ENCODE measurements at regions not wholly inside any gene's neighbourhood (a gene's known extent, or its start where the extent isn't known, plus 50 kb on each side); places are given as distances from the start of the nearest gene placed in this dataset.

- Histone ChIP-seq H3K4me3 (ENCODE audit: low read depth, low read length) (no peak overlapping the region), H3K9me3 (ENCODE audit: control insufficient read depth, insufficient read depth, low read depth, low read length) (no peaks in the 10 kb centered on the region), H3K27ac (ENCODE audit: extremely low read depth, low read depth, low read length) (no peak overlapping the region), H3K36me3 (ENCODE audit: control insufficient read depth in 2 of 2, insufficient read depth in 1 of 2, low read length in 2 of 2) (no peaks in the 10 kb centered on the region), H3K4me1 (ENCODE audit: control insufficient read depth, insufficient read depth, low read length) (no peaks in the 10 kb centered on the region)
- TF ChIP-seq ZNF19 (tag by site-specific recombination; IDR thresholded peaks at IDR 0.05; ENCODE audit: low read depth) (no peak), OSR2 (tag by site-specific recombination; IDR thresholded peaks at IDR 0.05) (no peak), ZSCAN4 (tag by site-specific recombination; IDR thresholded peaks at IDR 0.05) (no peak), ZNF843 (tag by site-specific recombination; IDR thresholded peaks at IDR 0.05) (no peak), PRDM1 (tag by site-specific recombination; IDR thresholded peaks at IDR 0.05) (no peak), ZNF768 (tag by site-specific recombination; IDR thresholded peaks at IDR 0.05) (no peak), KLF1 (tag by site-specific recombination; IDR thresholded peaks at IDR 0.05) (no peak), ZNF423 (tag by site-specific recombination; IDR thresholded peaks at IDR 0.05) (no peak), ZNF121 (tag by site-specific recombination; IDR thresholded peaks at IDR 0.05) (no peak), ZNF133 (tag by site-specific recombination; IDR thresholded peaks at IDR 0.05) (no peak), ZNF155 (tag by site-specific recombination; IDR thresholded peaks at IDR 0.05) (no peak), ZNF521 (tag by site-specific recombination; IDR thresholded peaks at IDR 0.05) (no peak), ZNF513 (tag by site-specific recombination; IDR thresholded peaks at IDR 0.05) (0 out of 2 replicates have a peak, but pooled peaks have one; percentile 7), ZNF654 (tag by site-specific recombination; IDR thresholded peaks at IDR 0.05; ENCODE audit: low read depth) (peak; percentile 86), ZNF660 (tag by site-specific recombination; IDR thresholded peaks at IDR 0.05) (peak; percentile 45; the same call in 1 of the 2 replicates), SP2 (tag by site-specific recombination; IDR thresholded peaks at IDR 0.05) (no peak), TRIM28 (IDR thresholded peaks at IDR 0.05; ENCODE audit: borderline replicate concordance, low read length) (no peak), ZNF140 (tag by site-specific recombination; IDR thresholded peaks at IDR 0.05) (no peak), GLIS2 (tag by site-specific recombination; IDR thresholded peaks at IDR 0.05) (no peak), MYNN (tag by site-specific recombination; IDR thresholded peaks at IDR 0.05; ENCODE audit: borderline replicate concordance) (no peak), ZNF785 (tag by site-specific recombination; IDR thresholded peaks at IDR 0.05) (no peak), GLIS1 (tag by site-specific recombination; IDR thresholded peaks at IDR 0.05) (no peak), ZNF157 (tag by site-specific recombination; IDR thresholded peaks at IDR 0.05) (no peak), ZNF214 (tag by site-specific recombination; IDR thresholded peaks at IDR 0.05; ENCODE audit: borderline replicate concordance) (no peak), ZNF639 (tag by site-specific recombination; IDR thresholded peaks at IDR 0.05) (no peak)
- TF ChIP-seq, protein P1, sequence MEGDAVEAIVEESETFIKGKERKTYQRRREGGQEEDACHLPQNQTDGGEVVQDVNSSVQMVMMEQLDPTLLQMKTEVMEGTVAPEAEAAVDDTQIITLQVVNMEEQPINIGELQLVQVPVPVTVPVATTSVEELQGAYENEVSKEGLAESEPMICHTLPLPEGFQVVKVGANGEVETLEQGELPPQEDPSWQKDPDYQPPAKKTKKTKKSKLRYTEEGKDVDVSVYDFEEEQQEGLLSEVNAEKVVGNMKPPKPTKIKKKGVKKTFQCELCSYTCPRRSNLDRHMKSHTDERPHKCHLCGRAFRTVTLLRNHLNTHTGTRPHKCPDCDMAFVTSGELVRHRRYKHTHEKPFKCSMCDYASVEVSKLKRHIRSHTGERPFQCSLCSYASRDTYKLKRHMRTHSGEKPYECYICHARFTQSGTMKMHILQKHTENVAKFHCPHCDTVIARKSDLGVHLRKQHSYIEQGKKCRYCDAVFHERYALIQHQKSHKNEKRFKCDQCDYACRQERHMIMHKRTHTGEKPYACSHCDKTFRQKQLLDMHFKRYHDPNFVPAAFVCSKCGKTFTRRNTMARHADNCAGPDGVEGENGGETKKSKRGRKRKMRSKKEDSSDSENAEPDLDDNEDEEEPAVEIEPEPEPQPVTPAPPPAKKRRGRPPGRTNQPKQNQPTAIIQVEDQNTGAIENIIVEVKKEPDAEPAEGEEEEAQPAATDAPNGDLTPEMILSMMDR (tag by site-specific recombination; IDR thresholded peaks at IDR 0.05): 0 out of 2 replicates have a peak, but pooled peaks have one; percentile 19
- CTCF ChIA-PET: interaction anchor here (0.6 to 2.6 kb wide), 31 partner anchors 9 to 1291 kb away, joined by 3 to 22 read pairs (median 5); no protein-coding TSS in a partner anchor
- POLR2A ChIA-PET: no interaction called here
Measured at GRCh38 chrX:46408553-46409407, 136.4 kb downstream of the ZNF674 start.

All from HEK293 (cell line).